Inferior parietal cortex (tissue), 1 donor: ENCODE measurements at regions not wholly inside any gene's neighbourhood (a gene's known extent, or its start where the extent isn't known, plus 50 kb on each side); places are given as distances from the start of the nearest gene placed in this dataset.
"Not testable (repeated sequence)": the region's sequence is repeated elsewhere in the genome, so short reads cannot be mapped to it uniquely, and the experiment has no call there.

ENCODE experiments used
- DNase-seq: peaks from one replicate; pipeline ENCODE4 v3.0.0-alpha.2; 2016; ENCODE audit errors: extremely low spot score

- no peak for DNase-seq
Observed at GRCh38 chr14:28946267-28946666, 179.7 kb downstream of the FOXG1 start.

GRCh38 chr14:28949503-28949902 lies 182.9 kb downstream of the FOXG1 start:
- no peak for DNase-seq

- DNase-seq = no peak
Observed at GRCh38 chr14:28952161-28952560, 185.6 kb downstream of the FOXG1 start.

- DNase-seq = no peak
Observed at GRCh38 chr14:28952666-28953065, 186.1 kb downstream of the FOXG1 start.

GRCh38 chr14:28953973-28954372 lies 187.4 kb downstream of the FOXG1 start:
- DNase-seq = no peak

GRCh38 chr14:28966416-28967233 lies 200.0 kb downstream of the FOXG1 start:
- DNase-seq = no peak

GRCh38 chr14:28975084-28975483 lies 208.5 kb downstream of the FOXG1 start:
- no peak for DNase-seq

GRCh38 chr14:28982228-28982627 lies 215.6 kb downstream of the FOXG1 start:
- DNase-seq = no peak

GRCh38 chr14:28983279-28983678 lies 216.7 kb downstream of the FOXG1 start:
- no peak for DNase-seq

GRCh38 chr14:28987516-28987915 lies 220.9 kb downstream of the FOXG1 start:
- DNase-seq = no peak

GRCh38 chr14:28997196-28997595 lies 230.6 kb downstream of the FOXG1 start:
- not testable (repeated sequence) for DNase-seq

GRCh38 chr14:28999656-29000055 lies 233.1 kb downstream of the FOXG1 start:
- no peak for DNase-seq

GRCh38 chr14:29005647-29006046 lies 239.1 kb downstream of the FOXG1 start:
- no peak for DNase-seq

GRCh38 chr14:29007990-29008389 lies 241.4 kb downstream of the FOXG1 start:
- DNase-seq = no peak

- no peak for DNase-seq
Observed at GRCh38 chr14:29016050-29016900, 249.7 kb downstream of the FOXG1 start.

- not testable (repeated sequence) for DNase-seq
Observed at GRCh38 chr14:29023505-29023904, 256.9 kb downstream of the FOXG1 start.

- DNase-seq = not testable (repeated sequence)
Observed at GRCh38 chr14:29027441-29027840, 260.9 kb downstream of the FOXG1 start.

GRCh38 chr14:29027941-29028705 lies 261.5 kb downstream of the FOXG1 start:
- DNase-seq = not testable (repeated sequence)

- DNase-seq = no peak
Observed at GRCh38 chr14:29028973-29029582, 262.5 kb downstream of the FOXG1 start.

GRCh38 chr14:29030121-29030520 lies 263.5 kb downstream of the FOXG1 start:
- DNase-seq = no peak

GRCh38 chr14:29030970-29031369 lies 264.4 kb downstream of the FOXG1 start:
- DNase-seq = no peak

GRCh38 chr14:29035134-29035533 lies 268.5 kb downstream of the FOXG1 start:
- DNase-seq = peak; percentile 69
